Mesendoderm (in vitro differentiated cells): ENCODE measurements at regions not wholly inside any gene's neighbourhood (a gene's known extent, or its start where the extent isn't known, plus 50 kb on each side); places are given as distances from the start of the nearest gene placed in this dataset.
"Not testable (repeated sequence)": the region's sequence is repeated elsewhere in the genome, so short reads cannot be mapped to it uniquely, and the experiment has no call there.

Experiments used
- DNase-seq: peaks from one replicate; pipeline ENCODE4 v3.0.0; 2013
- H2AK5ac ChIP-seq: 2 replicates; pipeline ENCODE4 v1.6.1; 2013; ENCODE audit warnings: low read length, inconsistent platforms
- H2BK120ac ChIP-seq: 2 replicates; pipeline ENCODE4 v1.6.1; 2013; ENCODE audit warnings: low read depth, mild to moderate bottlenecking, low read length, moderate library complexity, mixed read lengths
- H2BK15ac ChIP-seq: replicated peaks from 2 replicates; pipeline ENCODE4 v1.6.1; 2013; ENCODE audit warnings: low read depth, mild to moderate bottlenecking, moderate library complexity
- H2BK5ac ChIP-seq: 2 replicates; pipeline ENCODE4 v1.6.1; 2013; ENCODE audit warnings: low read length, inconsistent platforms
- H3K18ac ChIP-seq: 2 replicates; pipeline ENCODE4 v1.6.1; 2013; ENCODE audit warnings: mild to moderate bottlenecking, low read length, mixed read lengths
- H3K23ac ChIP-seq: one replicate; pipeline ENCODE4 v1.6.1; 2013; ENCODE audit warnings: low read length
- H3K27ac ChIP-seq: 2 replicates; pipeline ENCODE4 v1.5.1; 2013; ENCODE audit warnings: low read depth, mild to moderate bottlenecking, inconsistent platforms, low read length, moderate library complexity
- H3K27me3 ChIP-seq: 2 replicates; pipeline ENCODE4 v1.6.1; 2013; ENCODE audit warnings: low read length, control low read depth, mild to moderate bottlenecking, inconsistent platforms; ENCODE audit not compliant: insufficient read depth, poor library complexity
- H3K36me3 ChIP-seq: 2 replicates; pipeline ENCODE4 v1.6.1; 2013; ENCODE audit warnings: low read length, inconsistent platforms; ENCODE audit not compliant: control insufficient read depth, insufficient read depth
- H3K4ac ChIP-seq: one replicate; pipeline ENCODE4 v1.6.1; 2013; ENCODE audit warnings: low read depth, mild to moderate bottlenecking, low read length, moderate library complexity
- H3K4me1 ChIP-seq: 2 replicates; pipeline ENCODE4 v1.6.1; 2013; ENCODE audit warnings: low read depth, low read length, inconsistent platforms; ENCODE audit not compliant: control insufficient read depth
- H3K4me2 ChIP-seq: 2 replicates; pipeline ENCODE4 v1.6.1; 2013; ENCODE audit warnings: low read length
- H3K4me3 ChIP-seq: 2 replicates; pipeline ENCODE4 v1.5.1; 2013; ENCODE audit warnings: mild to moderate bottlenecking, low read length
- H3K56ac ChIP-seq: one replicate; pipeline ENCODE4 v1.6.1; 2013; ENCODE audit warnings: low read length
- H3K79me1 ChIP-seq: 2 replicates; pipeline ENCODE4 v1.6.1; 2013; ENCODE audit warnings: low read length, inconsistent platforms
- H3K79me2 ChIP-seq: 2 replicates; pipeline ENCODE4 v1.6.1; 2013; ENCODE audit warnings: mild to moderate bottlenecking, low read length; ENCODE audit not compliant: control insufficient read depth, insufficient read depth
- H3K9ac ChIP-seq: 2 replicates; pipeline ENCODE4 v1.6.1; 2013; ENCODE audit warnings: low read length, inconsistent platforms
- H4K5ac ChIP-seq: one replicate; pipeline ENCODE4 v1.6.1; 2013; ENCODE audit warnings: low read length
- H4K8ac ChIP-seq: one replicate; pipeline ENCODE4 v1.6.1; 2013; ENCODE audit warnings: low read depth, mild to moderate bottlenecking, control low read depth, low read length, moderate library complexity
- WGBS: extraction: QIAGEN DNeasy Blood & Tissue Kit; methylation state at CpG from one replicate; pipeline ENCODE4 v1.1.7; 2013; ENCODE audit warnings: low lambda C conversion rate, missing lambda C conversion rate; ENCODE audit not compliant: insufficient coverage; ENCODE audit errors: extremely low coverage; 5-methylcytosine and 5-hydroxymethylcytosine counted together

- Histone ChIP-seq H3K36me3 (no peaks in the 10 kb centered on the region), H3K4me1 (no peaks in the 10 kb centered on the region), H3K23ac (no peak overlapping the region), H4K8ac (no peak overlapping the region), H4K5ac (no peak overlapping the region), H3K27ac (no peak overlapping the region), H2AK5ac (no peak overlapping the region), H3K4me3 (no peak overlapping the region), H3K79me2 (no peaks in the 10 kb centered on the region), H3K79me1 (no peaks in the 10 kb centered on the region), H3K4me2 (no peak overlapping the region), H3K27me3 (no peaks in the 10 kb centered on the region), H3K18ac (no peak overlapping the region), H3K56ac (no peak overlapping the region), H2BK15ac (no peak overlapping the region), H2BK5ac (no peak overlapping the region), H2BK120ac (no peak overlapping the region), H3K4ac (no peak overlapping the region), H3K9ac (no peak overlapping the region)
- no CpG with 5 or more reads among the region's 2 CpGs for WGBS
- DNase-seq = no peak
Measured at GRCh38 chr4:137417676-137418075, 114.6 kb downstream of the PCDH18 start.

DNA sequence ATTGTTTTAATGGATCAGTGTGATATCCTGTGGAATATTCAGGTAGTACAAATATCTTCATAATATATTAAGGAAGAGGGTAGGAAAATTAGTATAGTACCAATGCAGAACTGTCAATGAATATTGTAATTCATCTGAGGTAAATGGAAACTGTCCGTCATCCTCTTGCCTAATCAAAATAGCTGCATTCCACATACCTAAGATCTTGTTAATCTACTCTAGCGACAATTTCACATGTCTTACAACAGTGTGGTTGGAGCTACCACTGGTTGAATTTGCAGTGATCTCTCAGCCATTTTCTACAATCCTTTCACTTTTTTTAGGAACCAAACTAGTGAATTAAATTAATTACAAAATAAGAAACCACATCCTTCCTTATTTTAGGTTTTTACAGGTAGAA lies 117.5 kb downstream of the PCDH18 start:
- H3K36me3 ChIP-seq = no peaks in the 10 kb centered on the region
- no peak overlapping the region for H2BK15ac ChIP-seq
- no CpG with 5 or more reads among the region's 2 CpGs for WGBS
- no peak overlapping the region for H3K27ac ChIP-seq
- H3K79me2 ChIP-seq = no peaks in the 10 kb centered on the region
- H3K4me3 ChIP-seq = no peak overlapping the region
- H3K18ac ChIP-seq = no peak overlapping the region
- peak; percentile 12 for DNase-seq
- no peak overlapping the region for H3K23ac ChIP-seq
- H3K9ac ChIP-seq = no peak overlapping the region
- no peak overlapping the region for H3K4me2 ChIP-seq
- no peak overlapping the region for H3K56ac ChIP-seq
- H2BK120ac ChIP-seq = no peak overlapping the region
- H4K5ac ChIP-seq = no peak overlapping the region
- no peaks in the 10 kb centered on the region for H3K27me3 ChIP-seq
- H2AK5ac ChIP-seq = no peak overlapping the region
- no peaks in the 10 kb centered on the region for H3K4me1 ChIP-seq
- H3K79me1 ChIP-seq = no peaks in the 10 kb centered on the region
- no peak overlapping the region for H3K4ac ChIP-seq
- no peak overlapping the region for H2BK5ac ChIP-seq
- H4K8ac ChIP-seq = no peak overlapping the region

DNA sequence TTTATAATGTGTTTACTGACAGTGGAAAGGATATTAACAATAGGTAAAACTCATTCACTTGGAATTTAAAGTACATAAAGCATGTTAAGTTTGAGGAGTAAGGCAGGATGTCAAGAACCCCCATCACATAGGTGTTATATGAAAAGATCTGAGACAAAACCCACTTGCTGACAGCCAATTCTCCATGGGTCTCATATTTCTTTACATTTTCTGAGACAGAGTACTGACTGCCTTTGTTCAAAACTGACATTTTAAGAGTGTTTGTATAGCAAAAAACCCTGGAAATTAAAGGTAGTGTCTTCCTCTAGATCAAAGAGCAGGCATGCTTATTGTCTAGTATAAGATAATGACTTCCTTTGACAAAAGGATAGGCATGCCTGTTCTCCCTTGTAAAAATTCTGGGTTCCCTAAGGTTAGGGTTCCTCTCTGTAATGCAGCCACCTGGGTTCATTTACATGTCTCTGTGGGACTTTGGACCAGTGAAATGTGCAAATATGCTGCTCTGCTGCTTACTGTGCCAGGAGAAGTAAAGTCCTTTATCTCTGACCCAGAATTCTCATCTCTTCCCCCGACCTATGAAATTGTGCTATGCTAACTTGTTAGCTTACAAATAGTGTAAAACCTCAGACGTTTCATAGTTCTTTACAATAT lies 123.6 kb downstream of the PCDH18 start:
- Histone ChIP-seq H2AK5ac (no peak overlapping the region), H3K27ac (no peak overlapping the region), H3K79me1 (no peaks in the 10 kb centered on the region), H3K9ac (no peak overlapping the region), H2BK5ac (no peak overlapping the region), H3K4me1 (no peaks in the 10 kb centered on the region), H4K5ac (no peak overlapping the region), H2BK15ac (no peak overlapping the region), H4K8ac (no peak overlapping the region), H3K36me3 (no peaks in the 10 kb centered on the region), H3K79me2 (no peaks in the 10 kb centered on the region), H3K23ac (no peak overlapping the region), H3K4me2 (no peak overlapping the region), H2BK120ac (no peak overlapping the region), H3K4ac (no peak overlapping the region), H3K56ac (no peak overlapping the region), H3K4me3 (no peak overlapping the region), H3K27me3 (no peaks in the 10 kb centered on the region), H3K18ac (no peak overlapping the region)
- DNase-seq = no peak
- WGBS = no CpG with 5 or more reads among the region's 2 CpGs

GRCh38 chr4:137405833-137406232 lies 126.5 kb downstream of the PCDH18 start:
- H2AK5ac ChIP-seq, H3K4me3 ChIP-seq, H2BK120ac ChIP-seq, H3K23ac ChIP-seq, H3K4me1 ChIP-seq, H4K5ac ChIP-seq, H3K27me3 ChIP-seq, H3K4ac ChIP-seq, H3K27ac ChIP-seq, H3K79me2 ChIP-seq, H4K8ac ChIP-seq, H3K56ac ChIP-seq, DNase-seq, H3K18ac ChIP-seq, H3K9ac ChIP-seq, H3K36me3 ChIP-seq, H2BK15ac ChIP-seq, H3K4me2 ChIP-seq, H2BK5ac ChIP-seq, H3K79me1 ChIP-seq: not testable (repeated sequence)
- no CpG with 5 or more reads among the region's 9 CpGs for WGBS

DNA sequence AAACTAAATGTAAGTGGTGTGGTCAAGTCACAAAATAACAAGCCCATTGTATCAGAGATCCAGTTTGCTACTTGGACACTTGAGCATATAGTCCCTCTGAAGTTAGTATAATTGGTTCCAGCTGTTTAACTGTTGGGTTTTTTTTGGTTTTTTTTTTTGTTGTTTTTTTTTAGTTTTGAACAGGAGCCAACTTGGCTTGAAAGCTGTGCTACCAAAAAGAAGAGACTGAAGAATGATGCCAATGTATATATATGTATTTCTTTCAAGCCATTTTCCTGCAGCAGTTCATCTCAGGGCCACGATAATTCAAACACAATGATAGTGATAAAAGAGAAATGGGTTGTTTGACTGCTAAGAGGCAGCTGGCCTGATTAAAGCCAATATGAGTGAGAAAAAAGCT lies 138.3 kb downstream of the PCDH18 start:
- Histone ChIP-seq H3K4me3 (no peak overlapping the region), H3K79me1 (no peaks in the 10 kb centered on the region), H3K18ac (no peak overlapping the region), H3K4ac (no peak overlapping the region), H2AK5ac (no peak overlapping the region), H3K56ac (no peak overlapping the region), H2BK15ac (no peak overlapping the region), H4K8ac (no peak overlapping the region), H3K4me1 (no peaks in the 10 kb centered on the region), H2BK120ac (no peak overlapping the region), H3K27me3 (no peaks in the 10 kb centered on the region), H2BK5ac (no peak overlapping the region), H4K5ac (no peak overlapping the region), H3K9ac (no peak overlapping the region), H3K79me2 (no peaks in the 10 kb centered on the region), H3K36me3 (no peaks in the 10 kb centered on the region), H3K27ac (no peak overlapping the region), H3K23ac (no peak overlapping the region), H3K4me2 (no peak overlapping the region)
- no peak for DNase-seq
- WGBS = no CpG with 5 or more reads among the region's 1 CpG

GRCh38 chr4:137393044-137393443 lies 139.2 kb downstream of the PCDH18 start:
- no peaks in the 10 kb centered on the region for H3K79me1 ChIP-seq
- no peak overlapping the region for H3K9ac ChIP-seq
- no peak overlapping the region for H3K18ac ChIP-seq
- no peaks in the 10 kb centered on the region for H3K36me3 ChIP-seq
- no peak overlapping the region for H2AK5ac ChIP-seq
- no peak overlapping the region for H3K4ac ChIP-seq
- no CpG with 5 or more reads among the region's 2 CpGs for WGBS
- no peak overlapping the region for H2BK15ac ChIP-seq
- no peak overlapping the region for H3K27ac ChIP-seq
- H4K5ac ChIP-seq = no peak overlapping the region
- H3K4me2 ChIP-seq = no peak overlapping the region
- no peak overlapping the region for H2BK5ac ChIP-seq
- no peaks in the 10 kb centered on the region for H3K27me3 ChIP-seq
- no peak overlapping the region for H3K23ac ChIP-seq
- peak; percentile 7 for DNase-seq
- no peak overlapping the region for H3K56ac ChIP-seq
- no peak overlapping the region for H2BK120ac ChIP-seq
- no peaks in the 10 kb centered on the region for H3K4me1 ChIP-seq
- no peak overlapping the region for H4K8ac ChIP-seq
- H3K4me3 ChIP-seq = no peak overlapping the region
- no peaks in the 10 kb centered on the region for H3K79me2 ChIP-seq
